Upper lobe of right lung (tissue), 1 donor: ENCODE measurements at regions not wholly inside any gene's neighbourhood (a gene's known extent, or its start where the extent isn't known, plus 50 kb on each side); places are given as distances from the start of the nearest gene placed in this dataset.
"Not testable (repeated sequence)": the region's sequence is repeated elsewhere in the genome, so short reads cannot be mapped to it uniquely, and the experiment has no call there.

Experiments
- ATAC-seq: fragments of 200-7000 bp; cut with Tn5 transposase; one replicate; pipeline ENCODE4 v1.9.1; 2020; ENCODE audit warnings: mild to moderate bottlenecking, moderate library complexity
- DNase-seq: peaks from one replicate; pipeline ENCODE4 v3.0.0-alpha.2; 2020
- H3K27ac ChIP-seq: fragments of 200-600 bp; one replicate; pipeline ENCODE4 v1.8.0; 2022
- H3K27me3 ChIP-seq: fragments of 200-600 bp; one replicate; pipeline ENCODE4 v1.8.0; 2022; ENCODE audit warnings: mild to moderate bottlenecking
- H3K36me3 ChIP-seq: fragments of 200-600 bp; one replicate; pipeline ENCODE4 v1.8.0; 2022
- H3K4me1 ChIP-seq: fragments of 200-600 bp; one replicate; pipeline ENCODE4 v1.8.0; 2022
- H3K4me3 ChIP-seq: fragments of 200-600 bp; one replicate; pipeline ENCODE4 v1.8.0; 2022; ENCODE audit warnings: mild to moderate bottlenecking
- H3K9me3 ChIP-seq: fragments of 200-600 bp; one replicate; pipeline ENCODE4 v1.8.0; 2022
- CTCF ChIP-seq: fragments of 200-600 bp; IDR thresholded peaks from one replicate; pipeline ENCODE4 v1.8.0; 2022; ENCODE audit warnings: antibody characterized with exemption
- intact Hi-C: fragments of 100-400 bp; cut with DNase I; formaldehyde crosslinking; loops from one replicate; pipeline ENCODE4 v1.11.0; 2022
- donor health status: DM: no; HTN: yes; CAD: no; lungs with severe emphysema.

- ATAC-seq (no peak), DNase-seq (no peak)
- no peaks in the 10 kb centered on the region for H3K4me1 ChIP-seq
- no peaks in the 10 kb centered on the region for H3K9me3 ChIP-seq
- no peak overlapping the region for H3K27ac ChIP-seq
- no peak for TF ChIP-seq CTCF
- no peaks in the 10 kb centered on the region for H3K27me3 ChIP-seq
- intact Hi-C loops, result no loop called here
- no peaks in the 10 kb centered on the region for H3K36me3 ChIP-seq
- H3K4me3 ChIP-seq, result no peak overlapping the region
These were observed 399.5 kb downstream of the BUD13 start for GRCh38 chr11:116373104-116373944.

- no peak for ATAC-seq
- no peak overlapping the region for H3K27ac ChIP-seq
- no peaks in the 10 kb centered on the region for H3K4me1 ChIP-seq
- H3K9me3 ChIP-seq, result no peaks in the 10 kb centered on the region
- H3K27me3 ChIP-seq, result no peaks in the 10 kb centered on the region
- TF ChIP-seq CTCF, result no peak
- DNase-seq, result no peak
- no peak overlapping the region for H3K4me3 ChIP-seq
- intact Hi-C loops, result no loop called here
- no peaks in the 10 kb centered on the region for H3K36me3 ChIP-seq
These were observed 401.6 kb downstream of the BUD13 start for GRCh38 chr11:116371146-116371545.

GRCh38 chr11:116368784-116369183 is 404.0 kb downstream of the BUD13 start:
- H3K4me1 ChIP-seq, result no peaks in the 10 kb centered on the region
- no peaks in the 10 kb centered on the region for H3K27me3 ChIP-seq
- no peak overlapping the region for H3K27ac ChIP-seq
- H3K9me3 ChIP-seq, result no peaks in the 10 kb centered on the region
- no peaks in the 10 kb centered on the region for H3K36me3 ChIP-seq
- TF ChIP-seq CTCF, result no peak
- DNase-seq (no peak), ATAC-seq (no peak)
- H3K4me3 ChIP-seq, result no peak overlapping the region
- intact Hi-C loops, result no loop called here

GRCh38 chr11:116366980-116367645 is 405.7 kb downstream of the BUD13 start:
- intact Hi-C loops, result no loop called here
- ATAC-seq (no peak), DNase-seq (no peak)
- no peaks in the 10 kb centered on the region for H3K4me1 ChIP-seq
- TF ChIP-seq CTCF, result no peak
- H3K27ac ChIP-seq, result no peak overlapping the region
- H3K27me3 ChIP-seq, result no peaks in the 10 kb centered on the region
- no peaks in the 10 kb centered on the region for H3K36me3 ChIP-seq
- no peaks in the 10 kb centered on the region for H3K9me3 ChIP-seq
- H3K4me3 ChIP-seq, result no peak overlapping the region

- TF ChIP-seq CTCF, result no peak
- H3K4me1 ChIP-seq, result no peaks in the 10 kb centered on the region
- no peaks in the 10 kb centered on the region for H3K9me3 ChIP-seq
- no peaks in the 10 kb centered on the region for H3K27me3 ChIP-seq
- intact Hi-C loops, result no loop called here
- H3K36me3 ChIP-seq, result no peaks in the 10 kb centered on the region
- H3K4me3 ChIP-seq, result no peak overlapping the region
- no peak for DNase-seq
- no peak for ATAC-seq
- H3K27ac ChIP-seq, result no peak overlapping the region
These were observed 406.3 kb downstream of the BUD13 start for GRCh38 chr11:116366451-116366850.

GRCh38 chr11:116364925-116365324 is 407.9 kb downstream of the BUD13 start:
- H3K27me3 ChIP-seq, H3K4me3 ChIP-seq, DNase-seq, H3K36me3 ChIP-seq, ATAC-seq, H3K9me3 ChIP-seq, intact Hi-C loops, H3K4me1 ChIP-seq, H3K27ac ChIP-seq: not testable (repeated sequence)
